Vagina (tissue), 2 donors: ENCODE measurements at regions not wholly inside any gene's neighbourhood (a gene's known extent, or its start where the extent isn't known, plus 50 kb on each side); places are given as distances from the start of the nearest gene placed in this dataset.

Experiments
- CTCF ChIP-seq, 3 experiments: fragments of 450-650 bp in 2 of 3; fragments of 200-600 bp in 1 of 3; sonication (generic) in 1 of 3; IDR thresholded peaks; one replicate each; pipeline ENCODE4 v1.5.1; 2017 to 2019; ENCODE audit warnings: antibody characterized with exemption in 3 of 3, mild to moderate bottlenecking in 2 of 3, moderate library complexity in 2 of 3
- POLR2A ChIP-seq, 2 donors: fragments of 450-650 bp; IDR thresholded peaks; one replicate each; pipeline ENCODE4 v1.6.1; 2017; ENCODE audit warnings: antibody characterized with exemption in 2 of 2, mild to moderate bottlenecking in 2 of 2, moderate library complexity in 2 of 2
- POLR2AphosphoS5 ChIP-seq, 2 donors: sonication (generic); formaldehyde crosslinking; IDR thresholded peaks; one replicate each; pipeline ENCODE4 v1.9.0; 2017; ENCODE audit warnings: antibody characterized with exemption in 2 of 2, mild to moderate bottlenecking in 2 of 2, low read depth in 1 of 2; ENCODE audit not compliant: insufficient read depth in 1 of 2

- TF ChIP-seq CTCF (IDR thresholded peaks at IDR 0.05) (no peak), POLR2A (IDR thresholded peaks at IDR 0.05) (no peak), POLR2AphosphoS5 (IDR thresholded peaks at IDR 0.05; ENCODE audit: insufficient read depth in 1 of 2, low read depth in 1 of 2) (no peak)
Measured at GRCh38 chr12:127984386-127985055, 282.4 kb upstream of the TMEM132C start.
